ENCODE measurements at regions not wholly inside any gene's neighbourhood (a gene's known extent, or its start where the extent isn't known, plus 50 kb on each side); places are given as distances from the start of the nearest gene placed in this dataset.

- Histone ChIP-seq H3K9me3 (ENCODE audit: low read length) (no peaks in the 10 kb centered on the region), H3K4me2 (ENCODE audit: low read depth, low read length) (no peak overlapping the region), H3K27me3 (ENCODE audit: control insufficient read depth in 1 of 2, insufficient read depth in 2 of 2, low read length in 2 of 2) (no peaks in the 10 kb centered on the region; a peak in 2 of 5 replicates), H4K20me1 (ENCODE audit: insufficient read depth, low read length) (no peaks in the 10 kb centered on the region), H3K36me3 (replicated peaks in 1 of 2; ENCODE audit: control insufficient read depth in 1 of 2, insufficient read depth in 2 of 2, low read length in 2 of 2) (no peaks in the 10 kb centered on the region), H3K79me2 (ENCODE audit: insufficient read depth, low read length) (no peaks in the 10 kb centered on the region), H2AFZ (ENCODE audit: low read length) (no peak overlapping the region), H3K27ac (ENCODE audit: extremely low read length, insufficient read depth, low read length) (no peak overlapping the region), H3K9ac (ENCODE audit: insufficient read depth, low read depth, low read length) (no peak overlapping the region), H3K4me1 (ENCODE audit: insufficient read depth, low read length) (no peaks in the 10 kb centered on the region), H3K4me3 (replicated peaks in 1 of 3; ENCODE audit: insufficient read depth in 1 of 3, low read depth in 2 of 3, low read length in 3 of 3) (no peak overlapping the region)
- no TSS peak for BruUV-seq (replicated peaks)
- FAIRE-seq (no peak), DNase-seq (ENCODE audit: low spot score) (no peak), ATAC-seq (no peak)
- 51% methylated on average over 5 of the region's 5 CpGs for WGBS (ENCODE audit: low lambda C conversion rate)
- in situ Hi-C loops (cut with HindIII; ENCODE audit: extremely low pct_ligation_motif_present, low pct_unique_long_range_greater_than_20kb): no loop called here
- ChIA-PET POLR2A (no interaction called here), CTCF (ENCODE audit: low intra/inter-chr PET ratio, low total read pairs) (no interaction called here)
- TF ChIP-seq MAX (IDR thresholded peaks at IDR 0.05): no peak
- intact Hi-C loops (cut with micrococcal nuclease; ENCODE audit: unreplicated experiment): no loop called here
These were observed 132.4 kb downstream of the LRRC30 start for GRCh38 chr18:7363338-7363737.

GRCh38 chr18:7366597-7366996 is 135.7 kb downstream of the LRRC30 start:
- Histone ChIP-seq H3K9me3 (ENCODE audit: low read length) (no peaks in the 10 kb centered on the region), H3K9ac (ENCODE audit: insufficient read depth, low read depth, low read length) (no peak overlapping the region), H3K4me3 (replicated peaks in 1 of 3; ENCODE audit: insufficient read depth in 1 of 3, low read depth in 2 of 3, low read length in 3 of 3) (no peak overlapping the region), H3K4me2 (ENCODE audit: low read depth, low read length) (no peak overlapping the region), H3K4me1 (ENCODE audit: insufficient read depth, low read length) (no peaks in the 10 kb centered on the region), H3K36me3 (replicated peaks in 1 of 2; ENCODE audit: control insufficient read depth in 1 of 2, insufficient read depth in 2 of 2, low read length in 2 of 2) (no peaks in the 10 kb centered on the region), H3K27ac (ENCODE audit: extremely low read length, insufficient read depth, low read length) (no peak overlapping the region), H2AFZ (ENCODE audit: low read length) (no peak overlapping the region), H3K27me3 (ENCODE audit: control insufficient read depth in 1 of 2, insufficient read depth in 2 of 2, low read length in 2 of 2) (no peaks in the 10 kb centered on the region; a peak in 2 of 5 replicates), H4K20me1 (ENCODE audit: insufficient read depth, low read length) (no peaks in the 10 kb centered on the region), H3K79me2 (ENCODE audit: insufficient read depth, low read length) (no peaks in the 10 kb centered on the region)
- no peak for FAIRE-seq
- DNase-seq (ENCODE audit: low spot score): no peak
- whole genome bisulfite sequencing (ENCODE audit: low lambda C conversion rate): 22% methylated on average over 6 of the region's 7 CpGs
- POLR2A ChIA-PET: no interaction called here
- peak; percentile 57 for ATAC-seq
- intact Hi-C loops (cut with micrococcal nuclease; ENCODE audit: unreplicated experiment): loop anchor here (5.0 kb wide), 1 partner anchor 201 kb away; the partner anchor contains the start of gene PTPRM
- CTCF ChIA-PET (ENCODE audit: low intra/inter-chr PET ratio, low total read pairs): no interaction called here
- BruUV-seq (replicated peaks): no TSS peak
- in situ Hi-C loops (cut with HindIII; ENCODE audit: extremely low pct_ligation_motif_present, low pct_unique_long_range_greater_than_20kb): no loop called here
- TF ChIP-seq ASH2L (IDR thresholded peaks at IDR 0.05; ENCODE audit: insufficient read length, low read depth, low read length): no peak
- TF ChIP-seq ZNF275 (CRISPR knock-in tag; IDR thresholded peaks at IDR 0.05; ENCODE audit: borderline replicate concordance): no peak
- no peak for TF ChIP-seq HBP1 (CRISPR knock-in tag; IDR thresholded peaks at IDR 0.05; ENCODE audit: low read depth)
- TF ChIP-seq ZNF780A (CRISPR knock-in tag; IDR thresholded peaks at IDR 0.05): no peak
- no peak for TF ChIP-seq DR1 (CRISPR knock-in tag; IDR thresholded peaks at IDR 0.05)
- no peak for TF ChIP-seq ZNF354B (CRISPR knock-in tag; IDR thresholded peaks at IDR 0.05)
- TF ChIP-seq NFRKB (IDR thresholded peaks at IDR 0.05): no peak
